ENCODE measurements at regions not wholly inside any gene's neighbourhood (a gene's known extent, or its start where the extent isn't known, plus 50 kb on each side); places are given as distances from the start of the nearest gene placed in this dataset.

GRCh38 chr2:235277485-235277884 lies 216.4 kb upstream of the AGAP1 start:
- H3K27ac ChIP-seq: no peak overlapping the region
- H3K9me3 ChIP-seq: no peaks in the 10 kb centered on the region
- peaks cover 0 to 5% (median 0%) of the 10 kb centered on the region in 4 donors for H3K27me3 ChIP-seq
- no peak for DNase-seq
- H3K4me3 ChIP-seq: no peak overlapping the region
- H3K36me3 ChIP-seq: no peaks in the 10 kb centered on the region
- no peaks in the 10 kb centered on the region for H3K4me1 ChIP-seq
- intact Hi-C loops (cut with DNase I): loop anchor here (10.0 kb wide), 1 partner anchor 133 kb away; no protein-coding TSS in a partner anchor
- TF ChIP-seq POLR2A (IDR thresholded peaks at IDR 0.05): no peak
- TF ChIP-seq, protein P1, sequence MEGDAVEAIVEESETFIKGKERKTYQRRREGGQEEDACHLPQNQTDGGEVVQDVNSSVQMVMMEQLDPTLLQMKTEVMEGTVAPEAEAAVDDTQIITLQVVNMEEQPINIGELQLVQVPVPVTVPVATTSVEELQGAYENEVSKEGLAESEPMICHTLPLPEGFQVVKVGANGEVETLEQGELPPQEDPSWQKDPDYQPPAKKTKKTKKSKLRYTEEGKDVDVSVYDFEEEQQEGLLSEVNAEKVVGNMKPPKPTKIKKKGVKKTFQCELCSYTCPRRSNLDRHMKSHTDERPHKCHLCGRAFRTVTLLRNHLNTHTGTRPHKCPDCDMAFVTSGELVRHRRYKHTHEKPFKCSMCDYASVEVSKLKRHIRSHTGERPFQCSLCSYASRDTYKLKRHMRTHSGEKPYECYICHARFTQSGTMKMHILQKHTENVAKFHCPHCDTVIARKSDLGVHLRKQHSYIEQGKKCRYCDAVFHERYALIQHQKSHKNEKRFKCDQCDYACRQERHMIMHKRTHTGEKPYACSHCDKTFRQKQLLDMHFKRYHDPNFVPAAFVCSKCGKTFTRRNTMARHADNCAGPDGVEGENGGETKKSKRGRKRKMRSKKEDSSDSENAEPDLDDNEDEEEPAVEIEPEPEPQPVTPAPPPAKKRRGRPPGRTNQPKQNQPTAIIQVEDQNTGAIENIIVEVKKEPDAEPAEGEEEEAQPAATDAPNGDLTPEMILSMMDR (IDR thresholded peaks at IDR 0.05): no peak
- 85 to 100% methylated on average over 3 of the region's 3 CpGs for WGBS, 2 donors

DNA sequence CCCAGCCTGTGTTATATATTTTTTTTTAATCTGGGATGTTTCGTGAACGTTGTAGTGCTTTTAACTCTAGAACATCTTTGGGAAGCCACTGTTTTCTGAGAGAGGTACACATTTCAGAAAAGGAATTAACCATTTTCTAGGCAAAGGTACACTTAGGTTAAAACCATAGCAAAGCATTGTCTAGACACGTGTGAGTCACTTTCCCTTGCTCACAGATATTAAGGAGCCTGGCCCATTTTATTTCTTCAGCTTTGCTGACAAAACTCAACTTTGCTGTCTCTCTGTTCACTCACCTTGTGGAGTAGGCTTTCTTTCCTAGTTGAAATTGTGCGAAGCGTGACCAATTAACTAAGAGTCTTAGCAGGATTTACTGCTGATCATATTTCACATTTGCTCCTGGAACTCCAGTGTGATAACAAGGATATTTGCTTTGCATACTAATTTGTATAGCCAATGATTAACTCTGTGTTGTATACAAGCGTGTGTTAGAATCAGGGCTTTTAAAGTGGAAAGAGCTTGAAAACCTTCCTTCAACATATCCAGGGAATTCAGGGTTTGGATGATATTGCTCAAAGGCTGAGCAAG lies 215.0 kb upstream of the AGAP1 start:
- Histone ChIP-seq H3K36me3 (no peaks in the 10 kb centered on the region), H3K27me3 (no peaks in the 10 kb centered on the region), H3K27ac (no peak overlapping the region), H3K4me3 (no peak overlapping the region), H3K4me1 (no peaks in the 10 kb centered on the region), H3K9me3 (no peaks in the 10 kb centered on the region)
- TF ChIP-seq, protein P1 (IDR thresholded peaks at IDR 0.05): no peak
- TF ChIP-seq POLR2A (IDR thresholded peaks at IDR 0.05): no peak
- WGBS, 2 donors: 77 to 81% methylated on average over 6 of the region's 6 CpGs
- intact Hi-C loops (cut with DNase I): loop anchor here (10.0 kb wide), 1 partner anchor 134 kb away; no protein-coding TSS in a partner anchor
- no peak for DNase-seq

DNA sequence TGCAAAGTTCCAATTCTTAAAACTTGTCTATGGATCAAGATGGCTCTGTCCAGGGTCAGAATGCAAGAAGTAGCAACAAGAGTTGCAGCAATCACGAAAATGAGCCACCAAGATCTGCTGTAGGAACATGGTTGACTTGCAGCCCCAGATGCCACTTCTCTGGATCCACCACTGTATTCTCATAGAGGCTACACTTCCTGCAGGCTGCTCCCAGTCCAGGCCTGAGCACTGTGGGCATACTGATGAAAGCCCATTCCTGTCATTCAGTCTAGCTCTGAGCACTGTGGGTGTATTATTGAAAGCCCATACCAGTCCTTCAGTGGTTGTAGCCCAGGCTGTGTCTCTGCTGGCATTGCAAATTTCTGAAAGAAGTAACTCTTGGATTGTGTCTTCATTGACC lies 213.9 kb upstream of the AGAP1 start:
- DNase-seq: no peak
- intact Hi-C loops (cut with DNase I): loop anchor here (10.0 kb wide), 1 partner anchor 135 kb away; no protein-coding TSS in a partner anchor
- H3K4me3 ChIP-seq: no peak overlapping the region
- no peak overlapping the region for H3K27ac ChIP-seq
- 75 to 89% methylated on average over 1 of the region's 1 CpG for WGBS, 2 donors
- H3K4me1 ChIP-seq: no peaks in the 10 kb centered on the region
- no peak for TF ChIP-seq POLR2A (IDR thresholded peaks at IDR 0.05)
- no peaks in the 10 kb centered on the region for H3K36me3 ChIP-seq
- H3K9me3 ChIP-seq: no peaks in the 10 kb centered on the region
- no peaks in the 10 kb centered on the region for H3K27me3 ChIP-seq

GRCh38 chr2:235283246-235283645 lies 210.6 kb upstream of the AGAP1 start:
- H3K27ac ChIP-seq: no peak overlapping the region
- no peak for DNase-seq
- 83 to 84% methylated on average over 2 of the region's 2 CpGs for WGBS, 2 donors
- H3K9me3 ChIP-seq: no peaks in the 10 kb centered on the region
- H3K4me3 ChIP-seq: no peak overlapping the region
- H3K36me3 ChIP-seq: no peaks in the 10 kb centered on the region
- TF ChIP-seq, protein P1 (IDR thresholded peaks at IDR 0.05): no peak
- TF ChIP-seq POLR2A (IDR thresholded peaks at IDR 0.05): no peak
- intact Hi-C loops (cut with DNase I): no loop called here
- peaks cover 0 to 21% (median 0%) of the 10 kb centered on the region in 4 donors for H3K27me3 ChIP-seq
- no peaks in the 10 kb centered on the region for H3K4me1 ChIP-seq

- H3K4me1 ChIP-seq: no peaks in the 10 kb centered on the region
- H3K27ac ChIP-seq: no peak overlapping the region
- H3K4me3 ChIP-seq: no peak overlapping the region
- intact Hi-C loops (cut with DNase I): no loop called here
- TF ChIP-seq, protein P1 (IDR thresholded peaks at IDR 0.05): no peak
- no peak for TF ChIP-seq POLR2A (IDR thresholded peaks at IDR 0.05)
- H3K9me3 ChIP-seq: no peaks in the 10 kb centered on the region
- H3K27me3 ChIP-seq: peaks cover 0 to 27% (median 0%) of the 10 kb centered on the region in 4 donors
- DNase-seq: no peak
- H3K36me3 ChIP-seq: no peaks in the 10 kb centered on the region
- WGBS, 2 donors: 73 to 88% methylated on average over 3 of the region's 3 CpGs
These were observed 207.0 kb upstream of the AGAP1 start for GRCh38 chr2:235286622-235287374.
